Colonic mucosa (tissue), 4 donors: ENCODE measurements at regions not wholly inside any gene's neighbourhood (a gene's known extent, or its start where the extent isn't known, plus 50 kb on each side); places are given as distances from the start of the nearest gene placed in this dataset.

ENCODE experiments used
- DNase-seq: peaks from one replicate; pipeline ENCODE4 v3.0.0-alpha.2; 2020
- H3K27ac ChIP-seq: fragments of 200-600 bp; one replicate; pipeline ENCODE4 v1.8.0; 2021
- H3K27me3 ChIP-seq: fragments of 200-600 bp; one replicate; pipeline ENCODE4 v1.8.0; 2021
- H3K36me3 ChIP-seq: fragments of 200-600 bp; one replicate; pipeline ENCODE4 v1.8.0; 2021
- H3K4me1 ChIP-seq: fragments of 200-600 bp; one replicate; pipeline ENCODE4 v1.8.0; 2021; ENCODE audit warnings: mild to moderate bottlenecking
- H3K4me3 ChIP-seq: fragments of 200-600 bp; one replicate; pipeline ENCODE4 v1.8.0; 2021
- H3K9ac ChIP-seq, 2 donors: one replicate each; pipeline ENCODE4 v1.7.0; 2013; ENCODE audit warnings: control low read depth in 2 of 2, low read depth in 2 of 2, low read length in 2 of 2
- H3K9me3 ChIP-seq: fragments of 200-600 bp; one replicate; pipeline ENCODE4 v1.8.0; 2021
- intact Hi-C: fragments of 100-400 bp; cut with DNase I; formaldehyde crosslinking; loops from one replicate; pipeline ENCODE4 v1.14.1; 2022
- TF ChIP-seq, protein P1 (sequence below): fragments of 200-600 bp; IDR thresholded peaks from one replicate; pipeline ENCODE4 v1.8.0; 2022; ENCODE audit warnings: antibody characterized with exemption, mild to moderate bottlenecking
- donor health status: healthy.
- donor health status: DM: no; HTN: no; CAD: no.
- donor health status: DM: no; HTN: no; CAD: no.

GRCh38 chr1:22315315-22316078, 136.2 kb upstream of the ZBTB40 start:
- no peak for DNase-seq

GRCh38 chr1:22317231-22317919, 134.3 kb upstream of the ZBTB40 start:
- DNase-seq: no peak
- Histone ChIP-seq H3K27me3 (no peaks in the 10 kb centered on the region), H3K9ac (no peak overlapping the region), H3K36me3 (no peaks in the 10 kb centered on the region), H3K27ac (no peak overlapping the region), H3K4me3 (no peak overlapping the region), H3K4me1 (no peaks in the 10 kb centered on the region), H3K9me3 (no peaks in the 10 kb centered on the region)
- TF ChIP-seq, protein P1, sequence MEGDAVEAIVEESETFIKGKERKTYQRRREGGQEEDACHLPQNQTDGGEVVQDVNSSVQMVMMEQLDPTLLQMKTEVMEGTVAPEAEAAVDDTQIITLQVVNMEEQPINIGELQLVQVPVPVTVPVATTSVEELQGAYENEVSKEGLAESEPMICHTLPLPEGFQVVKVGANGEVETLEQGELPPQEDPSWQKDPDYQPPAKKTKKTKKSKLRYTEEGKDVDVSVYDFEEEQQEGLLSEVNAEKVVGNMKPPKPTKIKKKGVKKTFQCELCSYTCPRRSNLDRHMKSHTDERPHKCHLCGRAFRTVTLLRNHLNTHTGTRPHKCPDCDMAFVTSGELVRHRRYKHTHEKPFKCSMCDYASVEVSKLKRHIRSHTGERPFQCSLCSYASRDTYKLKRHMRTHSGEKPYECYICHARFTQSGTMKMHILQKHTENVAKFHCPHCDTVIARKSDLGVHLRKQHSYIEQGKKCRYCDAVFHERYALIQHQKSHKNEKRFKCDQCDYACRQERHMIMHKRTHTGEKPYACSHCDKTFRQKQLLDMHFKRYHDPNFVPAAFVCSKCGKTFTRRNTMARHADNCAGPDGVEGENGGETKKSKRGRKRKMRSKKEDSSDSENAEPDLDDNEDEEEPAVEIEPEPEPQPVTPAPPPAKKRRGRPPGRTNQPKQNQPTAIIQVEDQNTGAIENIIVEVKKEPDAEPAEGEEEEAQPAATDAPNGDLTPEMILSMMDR: peak; percentile 48
- intact Hi-C loops: no loop called here

More at GRCh38 chr1:22315315-22316078, 136.2 kb upstream of the ZBTB40 start:
- TF ChIP-seq, protein P1: no peak
- intact Hi-C loops: no loop called here
- Histone ChIP-seq H3K36me3 (no peaks in the 10 kb centered on the region), H3K9me3 (no peaks in the 10 kb centered on the region), H3K27ac (no peak overlapping the region), H3K27me3 (no peaks in the 10 kb centered on the region), H3K9ac (no peak overlapping the region), H3K4me3 (no peak overlapping the region), H3K4me1 (no peaks in the 10 kb centered on the region)

GRCh38 chr1:22317920-22318243, 133.8 kb upstream of the ZBTB40 start:
- intact Hi-C loops: no loop called here

GRCh38 chr1:22318279-22318981, 133.2 kb upstream of the ZBTB40 start:
- no peak overlapping the region for H3K9ac ChIP-seq
- TF ChIP-seq, protein P1: no peak
- no peak for DNase-seq
- no peaks in the 10 kb centered on the region for H3K9me3 ChIP-seq
- H3K4me3 ChIP-seq: no peak overlapping the region
- H3K36me3 ChIP-seq: no peaks in the 10 kb centered on the region
- H3K27me3 ChIP-seq: no peaks in the 10 kb centered on the region
- H3K4me1 ChIP-seq: no peaks in the 10 kb centered on the region
- intact Hi-C loops: no loop called here
- H3K27ac ChIP-seq: no peak overlapping the region

More at GRCh38 chr1:22317920-22318243, 133.8 kb upstream of the ZBTB40 start:
- no peak overlapping the region for H3K9ac ChIP-seq
- TF ChIP-seq, protein P1: no peak
- no peak overlapping the region for H3K27ac ChIP-seq
- no peaks in the 10 kb centered on the region for H3K27me3 ChIP-seq
- H3K36me3 ChIP-seq: no peaks in the 10 kb centered on the region
- no peak for DNase-seq
- H3K4me1 ChIP-seq: no peaks in the 10 kb centered on the region
- H3K4me3 ChIP-seq: no peak overlapping the region
- H3K9me3 ChIP-seq: no peaks in the 10 kb centered on the region

- TF ChIP-seq, protein P1: no peak
- no peak for DNase-seq
- no peaks in the 10 kb centered on the region for H3K27me3 ChIP-seq
- H3K27ac ChIP-seq: no peak overlapping the region
- no peaks in the 10 kb centered on the region for H3K36me3 ChIP-seq
- no peaks in the 10 kb centered on the region for H3K9me3 ChIP-seq
- no peak overlapping the region for H3K9ac ChIP-seq
- no peak overlapping the region for H3K4me3 ChIP-seq
- H3K4me1 ChIP-seq: no peaks in the 10 kb centered on the region
- intact Hi-C loops: no loop called here
These were observed 132.0 kb upstream of the ZBTB40 start for GRCh38 chr1:22319608-22320007.
